Upper lobe of right lung (tissue), 1 donor: ENCODE measurements at regions not wholly inside any gene's neighbourhood (a gene's known extent, or its start where the extent isn't known, plus 50 kb on each side); places are given as distances from the start of the nearest gene placed in this dataset.

Experiments
- ATAC-seq: fragments of 200-7000 bp; cut with Tn5 transposase; one replicate; pipeline ENCODE4 v1.9.1; 2020; ENCODE audit warnings: mild to moderate bottlenecking, moderate library complexity
- DNase-seq: peaks from one replicate; pipeline ENCODE4 v3.0.0-alpha.2; 2020
- H3K27ac ChIP-seq: fragments of 200-600 bp; one replicate; pipeline ENCODE4 v1.8.0; 2022
- H3K27me3 ChIP-seq: fragments of 200-600 bp; one replicate; pipeline ENCODE4 v1.8.0; 2022; ENCODE audit warnings: mild to moderate bottlenecking
- H3K36me3 ChIP-seq: fragments of 200-600 bp; one replicate; pipeline ENCODE4 v1.8.0; 2022
- H3K4me1 ChIP-seq: fragments of 200-600 bp; one replicate; pipeline ENCODE4 v1.8.0; 2022
- H3K4me3 ChIP-seq: fragments of 200-600 bp; one replicate; pipeline ENCODE4 v1.8.0; 2022; ENCODE audit warnings: mild to moderate bottlenecking
- H3K9me3 ChIP-seq: fragments of 200-600 bp; one replicate; pipeline ENCODE4 v1.8.0; 2022
- intact Hi-C: fragments of 100-400 bp; cut with DNase I; formaldehyde crosslinking; loops from one replicate; pipeline ENCODE4 v1.11.0; 2022
- TF ChIP-seq, protein P1 (sequence below): fragments of 200-600 bp; IDR thresholded peaks from one replicate; pipeline ENCODE4 v1.8.0; 2022; ENCODE audit warnings: antibody characterized with exemption
- donor health status: DM: no; HTN: yes; CAD: no; lungs with severe emphysema.

DNA sequence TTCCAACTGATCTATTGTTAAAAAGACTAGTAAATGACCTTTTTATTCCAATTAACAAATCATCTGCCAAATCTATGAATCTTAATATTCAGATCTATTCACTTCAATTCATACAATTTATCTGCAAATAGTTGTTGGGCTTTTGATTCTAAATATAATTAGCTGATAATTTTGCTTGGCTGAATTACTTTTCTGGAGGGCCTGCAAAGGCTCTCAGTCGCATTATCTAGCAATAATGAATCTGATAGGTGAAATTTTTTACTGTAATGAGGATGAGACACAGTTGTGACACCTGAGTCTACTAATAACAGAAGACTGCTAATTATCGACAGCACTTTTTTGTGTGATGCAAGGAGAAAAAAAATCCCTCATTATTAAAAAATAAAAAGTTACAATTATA is 565.1 kb downstream of the ZEB2 start:
- no peak for ATAC-seq
- no peak overlapping the region for H3K27ac ChIP-seq
- H3K27me3 ChIP-seq: no peaks in the 10 kb centered on the region
- intact Hi-C loops: no loop called here
- no peak for DNase-seq
- no peaks in the 10 kb centered on the region for H3K36me3 ChIP-seq
- H3K4me3 ChIP-seq: no peak overlapping the region
- no peaks in the 10 kb centered on the region for H3K9me3 ChIP-seq
- TF ChIP-seq, protein P1, sequence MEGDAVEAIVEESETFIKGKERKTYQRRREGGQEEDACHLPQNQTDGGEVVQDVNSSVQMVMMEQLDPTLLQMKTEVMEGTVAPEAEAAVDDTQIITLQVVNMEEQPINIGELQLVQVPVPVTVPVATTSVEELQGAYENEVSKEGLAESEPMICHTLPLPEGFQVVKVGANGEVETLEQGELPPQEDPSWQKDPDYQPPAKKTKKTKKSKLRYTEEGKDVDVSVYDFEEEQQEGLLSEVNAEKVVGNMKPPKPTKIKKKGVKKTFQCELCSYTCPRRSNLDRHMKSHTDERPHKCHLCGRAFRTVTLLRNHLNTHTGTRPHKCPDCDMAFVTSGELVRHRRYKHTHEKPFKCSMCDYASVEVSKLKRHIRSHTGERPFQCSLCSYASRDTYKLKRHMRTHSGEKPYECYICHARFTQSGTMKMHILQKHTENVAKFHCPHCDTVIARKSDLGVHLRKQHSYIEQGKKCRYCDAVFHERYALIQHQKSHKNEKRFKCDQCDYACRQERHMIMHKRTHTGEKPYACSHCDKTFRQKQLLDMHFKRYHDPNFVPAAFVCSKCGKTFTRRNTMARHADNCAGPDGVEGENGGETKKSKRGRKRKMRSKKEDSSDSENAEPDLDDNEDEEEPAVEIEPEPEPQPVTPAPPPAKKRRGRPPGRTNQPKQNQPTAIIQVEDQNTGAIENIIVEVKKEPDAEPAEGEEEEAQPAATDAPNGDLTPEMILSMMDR: no peak
- no peaks in the 10 kb centered on the region for H3K4me1 ChIP-seq

DNA sequence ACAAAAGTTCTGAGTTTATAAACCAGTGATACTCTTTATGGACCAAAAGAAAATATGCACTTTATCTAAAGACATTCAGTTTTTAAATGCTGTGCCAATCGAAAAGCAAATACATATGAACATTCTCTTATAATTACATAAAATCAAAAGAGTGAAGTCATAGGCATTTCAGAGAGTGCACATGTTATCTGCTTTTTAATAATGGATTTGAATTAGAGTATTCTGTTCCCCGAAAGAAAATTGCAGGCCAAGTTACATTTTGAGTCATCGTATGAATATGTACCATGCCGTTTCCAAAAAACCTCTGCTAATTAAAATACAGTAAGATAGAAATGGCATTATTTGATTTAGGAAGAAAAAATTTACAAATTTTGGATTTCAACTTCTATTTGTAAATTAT is 565.7 kb downstream of the ZEB2 start:
- Histone ChIP-seq H3K4me1 (no peaks in the 10 kb centered on the region), H3K4me3 (no peak overlapping the region), H3K27me3 (no peaks in the 10 kb centered on the region), H3K36me3 (no peaks in the 10 kb centered on the region), H3K9me3 (no peaks in the 10 kb centered on the region), H3K27ac (peak overlapping the region; percentile 64)
- DNase-seq: no peak
- intact Hi-C loops: no loop called here
- TF ChIP-seq, protein P1: no peak
- ATAC-seq: no peak

DNA sequence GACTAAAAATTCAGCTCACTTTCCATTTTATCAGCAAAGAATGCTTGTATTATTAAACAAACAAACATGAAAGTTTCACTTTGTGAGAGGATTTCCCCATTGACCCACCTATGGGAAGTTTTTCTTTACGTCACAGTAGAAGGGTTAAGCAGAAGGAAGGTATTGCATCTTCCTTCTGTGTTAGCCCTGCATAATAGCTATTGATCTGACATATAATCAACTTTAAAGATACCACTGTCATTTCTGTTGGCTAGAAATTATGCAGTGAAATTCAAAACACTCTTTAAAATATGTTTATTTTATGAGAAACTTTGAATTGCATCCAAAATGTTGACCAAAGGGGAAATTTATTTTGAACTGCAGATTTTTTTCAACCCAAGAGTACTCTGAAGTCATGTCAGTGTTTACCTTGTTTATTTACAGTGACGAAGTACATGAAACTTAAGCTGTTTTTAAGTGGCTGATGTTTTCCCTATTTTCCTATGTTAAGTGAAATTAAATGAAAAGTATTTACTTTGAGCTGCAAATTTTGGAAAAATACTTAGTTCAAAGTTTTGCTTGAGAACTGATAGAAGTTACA is 566.4 kb downstream of the ZEB2 start:
- DNase-seq (no peak), ATAC-seq (no peak)
- Histone ChIP-seq H3K4me1 (no peaks in the 10 kb centered on the region), H3K27ac (peak overlapping the region; percentile 64), H3K9me3 (no peaks in the 10 kb centered on the region), H3K4me3 (no peak overlapping the region), H3K36me3 (no peaks in the 10 kb centered on the region), H3K27me3 (no peaks in the 10 kb centered on the region)
- intact Hi-C loops: no loop called here
- TF ChIP-seq, protein P1: no peak

DNA sequence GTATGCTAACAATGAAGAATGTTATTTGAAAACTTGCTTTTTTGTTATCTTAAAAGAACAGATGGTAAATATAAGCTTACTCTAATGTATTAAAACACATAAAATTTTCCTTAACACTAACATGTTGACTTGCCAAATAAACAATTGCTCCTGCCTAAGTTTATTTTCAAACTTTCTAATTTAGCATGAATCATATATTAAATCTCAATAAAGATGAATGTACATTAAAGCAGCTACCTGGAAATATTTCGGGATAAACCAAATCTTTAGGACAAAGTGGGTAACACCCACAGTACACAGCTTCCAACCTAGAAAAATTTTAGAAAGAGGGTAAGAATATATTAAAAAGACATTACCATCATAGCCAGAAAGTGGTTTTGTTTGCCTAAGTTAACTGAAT is 567.4 kb downstream of the ZEB2 start:
- TF ChIP-seq, protein P1: no peak
- no peaks in the 10 kb centered on the region for H3K36me3 ChIP-seq
- ATAC-seq: no peak
- peak overlapping the region; percentile 64 for H3K27ac ChIP-seq
- no peak overlapping the region for H3K4me3 ChIP-seq
- no peak for DNase-seq
- H3K9me3 ChIP-seq: no peaks in the 10 kb centered on the region
- H3K27me3 ChIP-seq: no peaks in the 10 kb centered on the region
- H3K4me1 ChIP-seq: no peaks in the 10 kb centered on the region
- intact Hi-C loops: no loop called here

DNA sequence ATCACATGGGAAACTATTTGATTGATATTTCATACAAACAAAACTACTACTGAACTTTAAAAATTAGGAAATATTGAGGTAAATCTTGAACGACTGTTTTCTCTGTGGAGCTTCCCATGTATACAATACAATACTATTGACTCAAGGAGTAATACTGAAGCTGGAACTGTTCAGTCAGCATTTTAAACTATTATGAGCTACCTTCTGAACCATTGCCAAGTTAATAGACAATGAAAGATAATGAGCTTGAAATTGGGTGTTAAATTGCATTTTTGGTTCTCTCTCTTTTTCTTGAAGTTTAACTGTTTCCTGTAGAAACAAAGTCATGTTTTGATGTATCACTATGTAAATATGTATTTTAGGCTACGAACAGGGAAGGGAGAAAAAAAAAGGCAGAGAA is 569.2 kb downstream of the ZEB2 start:
- no peaks in the 10 kb centered on the region for H3K27me3 ChIP-seq
- DNase-seq (no peak), ATAC-seq (no peak)
- no peaks in the 10 kb centered on the region for H3K9me3 ChIP-seq
- H3K36me3 ChIP-seq: no peaks in the 10 kb centered on the region
- peak overlapping the region; percentile 44 for H3K27ac ChIP-seq
- H3K4me1 ChIP-seq: no peaks in the 10 kb centered on the region
- intact Hi-C loops: no loop called here
- H3K4me3 ChIP-seq: no peak overlapping the region
- TF ChIP-seq, protein P1: no peak
